ENCODE measurements at regions not wholly inside any gene's neighbourhood (a gene's known extent, or its start where the extent isn't known, plus 50 kb on each side); places are given as distances from the start of the nearest gene placed in this dataset.

- TF ChIP-seq, protein P1, sequence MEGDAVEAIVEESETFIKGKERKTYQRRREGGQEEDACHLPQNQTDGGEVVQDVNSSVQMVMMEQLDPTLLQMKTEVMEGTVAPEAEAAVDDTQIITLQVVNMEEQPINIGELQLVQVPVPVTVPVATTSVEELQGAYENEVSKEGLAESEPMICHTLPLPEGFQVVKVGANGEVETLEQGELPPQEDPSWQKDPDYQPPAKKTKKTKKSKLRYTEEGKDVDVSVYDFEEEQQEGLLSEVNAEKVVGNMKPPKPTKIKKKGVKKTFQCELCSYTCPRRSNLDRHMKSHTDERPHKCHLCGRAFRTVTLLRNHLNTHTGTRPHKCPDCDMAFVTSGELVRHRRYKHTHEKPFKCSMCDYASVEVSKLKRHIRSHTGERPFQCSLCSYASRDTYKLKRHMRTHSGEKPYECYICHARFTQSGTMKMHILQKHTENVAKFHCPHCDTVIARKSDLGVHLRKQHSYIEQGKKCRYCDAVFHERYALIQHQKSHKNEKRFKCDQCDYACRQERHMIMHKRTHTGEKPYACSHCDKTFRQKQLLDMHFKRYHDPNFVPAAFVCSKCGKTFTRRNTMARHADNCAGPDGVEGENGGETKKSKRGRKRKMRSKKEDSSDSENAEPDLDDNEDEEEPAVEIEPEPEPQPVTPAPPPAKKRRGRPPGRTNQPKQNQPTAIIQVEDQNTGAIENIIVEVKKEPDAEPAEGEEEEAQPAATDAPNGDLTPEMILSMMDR (IDR thresholded peaks at IDR 0.05; ENCODE audit: poor library complexity): no peak
- TF ChIP-seq EZH2 (IDR thresholded peaks at IDR 0.05; ENCODE audit: borderline replicate concordance): no peak
Observed at GRCh38 chr9:113673726-113674125, 202.4 kb upstream of the ZNF618 start.

Data from hepatocyte (in vitro differentiated cells).